ENCODE measurements at regions not wholly inside any gene's neighbourhood (a gene's known extent, or its start where the extent isn't known, plus 50 kb on each side); places are given as distances from the start of the nearest gene placed in this dataset.

DNA sequence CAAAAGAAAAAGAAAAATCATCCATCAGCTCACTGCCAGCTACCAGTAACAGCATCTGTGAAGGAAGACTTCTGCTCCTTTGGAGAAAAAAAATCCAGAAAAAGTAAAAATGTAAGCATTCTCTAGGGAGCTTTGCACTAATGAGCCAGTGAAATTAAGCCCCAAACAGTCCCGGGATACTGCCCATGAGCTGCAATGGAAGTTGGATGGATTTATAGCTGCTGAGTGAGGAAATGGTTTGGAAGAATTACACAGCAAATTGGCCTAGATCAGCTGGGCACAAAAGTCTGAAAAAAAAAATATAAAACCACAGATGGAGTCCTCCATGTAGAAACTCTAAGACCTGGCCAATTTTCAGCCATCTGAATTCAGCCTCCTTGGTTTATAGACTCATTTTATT, 462.9 kb upstream of the USP15 start:
- TF ChIP-seq, protein P1, sequence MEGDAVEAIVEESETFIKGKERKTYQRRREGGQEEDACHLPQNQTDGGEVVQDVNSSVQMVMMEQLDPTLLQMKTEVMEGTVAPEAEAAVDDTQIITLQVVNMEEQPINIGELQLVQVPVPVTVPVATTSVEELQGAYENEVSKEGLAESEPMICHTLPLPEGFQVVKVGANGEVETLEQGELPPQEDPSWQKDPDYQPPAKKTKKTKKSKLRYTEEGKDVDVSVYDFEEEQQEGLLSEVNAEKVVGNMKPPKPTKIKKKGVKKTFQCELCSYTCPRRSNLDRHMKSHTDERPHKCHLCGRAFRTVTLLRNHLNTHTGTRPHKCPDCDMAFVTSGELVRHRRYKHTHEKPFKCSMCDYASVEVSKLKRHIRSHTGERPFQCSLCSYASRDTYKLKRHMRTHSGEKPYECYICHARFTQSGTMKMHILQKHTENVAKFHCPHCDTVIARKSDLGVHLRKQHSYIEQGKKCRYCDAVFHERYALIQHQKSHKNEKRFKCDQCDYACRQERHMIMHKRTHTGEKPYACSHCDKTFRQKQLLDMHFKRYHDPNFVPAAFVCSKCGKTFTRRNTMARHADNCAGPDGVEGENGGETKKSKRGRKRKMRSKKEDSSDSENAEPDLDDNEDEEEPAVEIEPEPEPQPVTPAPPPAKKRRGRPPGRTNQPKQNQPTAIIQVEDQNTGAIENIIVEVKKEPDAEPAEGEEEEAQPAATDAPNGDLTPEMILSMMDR (conservative IDR thresholded peaks at IDR 0.05): no peak
- TF ChIP-seq ZFX (IDR thresholded peaks at IDR 0.05): no peak
